H1 (cell line): ENCODE measurements at regions not wholly inside any gene's neighbourhood (a gene's known extent, or its start where the extent isn't known, plus 50 kb on each side); places are given as distances from the start of the nearest gene placed in this dataset.

ENCODE experiments used
- CTCF ChIA-PET: fragments of 300-600 bp; sonication (Branson Sonifier 250); formaldehyde crosslinking; loops from one replicate; lab custom pipeline; 2021; ENCODE audit not compliant: partially characterized antibody; lab: Charles Lee
- POLR2A ChIA-PET: fragments of 300-600 bp; sonication (Branson Sonifier 250); formaldehyde crosslinking; loops from one replicate; lab custom pipeline; 2021; ENCODE audit warnings: inconsistent platforms; ENCODE audit not compliant: partially characterized antibody; lab: Charles Lee
- DNase-seq, 2 experiments: peaks; one replicate each; pipeline versions ENCODE4 v3.0.0 to v3.0.0-alpha.2; 2010 to 2022; ENCODE audit warnings: low spot score in 2 of 2, low read depth in 1 of 2, mixed read lengths in 1 of 2
- FAIRE-seq: peaks from 2 replicates; lab custom pipeline; 2011; peaks lifted over from hg19 to GRCh38; lab: Jason Lieb, UNC
- H2AFZ ChIP-seq: 2 replicates; pipeline ENCODE4 v1.8.1; 2012; ENCODE audit warnings: low read length, inconsistent platforms
- H2AK5ac ChIP-seq: 2 replicates; pipeline ENCODE4 v1.6.1; 2013; ENCODE audit warnings: low read depth, low read length
- H2BK120ac ChIP-seq: replicated peaks from 2 replicates; pipeline ENCODE3; 2013; ENCODE audit warnings: low read depth, low read length, inconsistent platforms
- H2BK12ac ChIP-seq: 2 replicates; pipeline ENCODE4 v1.6.1; 2013; ENCODE audit warnings: low read depth, low read length
- H2BK15ac ChIP-seq: 2 replicates; pipeline ENCODE4 v1.6.1; 2013; ENCODE audit warnings: low read length
- H2BK20ac ChIP-seq: 2 replicates; pipeline ENCODE4 v1.6.1; 2013; ENCODE audit warnings: low read length
- H2BK5ac ChIP-seq: 2 replicates; pipeline ENCODE4 v1.6.1; 2013; ENCODE audit warnings: low read depth, low read length
- H3K14ac ChIP-seq: 2 replicates; pipeline ENCODE4 v1.6.1; 2013; ENCODE audit warnings: inconsistent platforms; ENCODE audit not compliant: insufficient read length
- H3K18ac ChIP-seq: 2 replicates; pipeline ENCODE4 v1.6.1; 2013; ENCODE audit warnings: low read length; ENCODE audit errors: extremely low read depth
- H3K23ac ChIP-seq: 2 replicates; pipeline ENCODE4 v1.6.1; 2013; ENCODE audit warnings: inconsistent platforms; ENCODE audit not compliant: insufficient read length
- H3K23me2 ChIP-seq: 2 replicates; pipeline ENCODE4 v1.6.1; 2013; ENCODE audit warnings: low read depth, low read length
- H3K27ac ChIP-seq: 2 replicates; pipeline ENCODE4 v1.6.1; 2011; ENCODE audit warnings: low read depth, low read length, inconsistent platforms
- H3K27me3 ChIP-seq, 4 experiments: replicated peaks in 1 of 4; 1 replicate in 1 of 4; 2 replicates in 3 of 4; pipeline versions ENCODE4 v1.6.1 to v1.8.1; 2011 to 2013; ENCODE audit warnings: low read length in 3 of 4, mild to moderate bottlenecking in 3 of 4, inconsistent platforms in 2 of 4, mixed read lengths in 2 of 4, moderate library complexity in 1 of 4; ENCODE audit not compliant: control insufficient read depth in 3 of 4, insufficient read depth in 3 of 4; ENCODE audit errors: extremely low read depth in 1 of 4
- H3K36me3 ChIP-seq, 4 experiments: 2 replicates each; pipeline versions ENCODE4 v1.6.1 to v1.8.1; 2011 to 2013; ENCODE audit warnings: mild to moderate bottlenecking in 4 of 4, low read length in 3 of 4, moderate library complexity in 2 of 4, control low read depth in 1 of 4, inconsistent platforms in 1 of 4; ENCODE audit not compliant: insufficient read depth in 4 of 4, control insufficient read depth in 2 of 4
- H3K4ac ChIP-seq: replicated peaks from 2 replicates; pipeline ENCODE3; 2013; ENCODE audit warnings: low read length, low read depth, mixed read lengths, inconsistent platforms; ENCODE audit not compliant: insufficient read length
- H3K4me1 ChIP-seq, 4 experiments: replicated peaks in 1 of 4; 1 replicate in 1 of 4; 2 replicates in 3 of 4; pipeline versions ENCODE4 v1.6.1 to v1.8.1; 2011 to 2013; ENCODE audit warnings: low read length in 3 of 4, inconsistent platforms in 2 of 4, mixed read lengths in 1 of 4; ENCODE audit not compliant: insufficient read depth in 4 of 4, control insufficient read depth in 3 of 4
- H3K4me2 ChIP-seq, 2 experiments: 2 replicates each; pipeline versions ENCODE4 v1.6.1 to v1.8.1; 2011 to 2013; ENCODE audit warnings: low read depth in 2 of 2, low read length in 2 of 2, control low read depth in 1 of 2, inconsistent platforms in 1 of 2, mild to moderate bottlenecking in 1 of 2; ENCODE audit not compliant: insufficient read depth in 1 of 2
- H3K4me3 ChIP-seq, 4 experiments: fragments of 200-600, 300-600 bp in 1 of 4; sonication (generic), shearing (Covaris generic), sonication (Bioruptor Twin) in 1 of 4; 2 replicates each; pipeline versions ENCODE4 v1.5.1 to v1.8.1; 2011 to 2016; ENCODE audit warnings: low read length in 4 of 4, low read depth in 3 of 4, control low read depth in 2 of 4, inconsistent platforms in 2 of 4, mild to moderate bottlenecking in 2 of 4, mixed read lengths in 1 of 4, moderate library complexity in 1 of 4; ENCODE audit not compliant: insufficient read depth in 2 of 4; ENCODE audit errors: extremely low read depth in 1 of 4
- H3K56ac ChIP-seq: replicated peaks from 2 replicates; pipeline ENCODE3; 2013; ENCODE audit warnings: low read depth, mild to moderate bottlenecking, mixed read lengths, low read length, inconsistent platforms; ENCODE audit not compliant: insufficient read length
- H3K79me1 ChIP-seq: 2 replicates; pipeline ENCODE4 v1.6.1; 2013; ENCODE audit warnings: low read depth, low read length, control low read depth
- H3K79me2 ChIP-seq, 2 experiments: 2 replicates each; pipeline versions ENCODE4 v1.6.1 to v1.8.1; 2012 to 2013; ENCODE audit warnings: low read length in 2 of 2, mild to moderate bottlenecking in 2 of 2, inconsistent platforms in 1 of 2; ENCODE audit not compliant: insufficient read depth in 2 of 2, control insufficient read depth in 1 of 2
- H3K9ac ChIP-seq, 4 experiments: replicated peaks in 1 of 4; 1 replicate in 1 of 4; 2 replicates in 3 of 4; pipeline versions ENCODE4 v1.6.1 to v1.8.1; 2011 to 2013; ENCODE audit warnings: low read depth in 3 of 4, low read length in 3 of 4, control low read depth in 2 of 4, mild to moderate bottlenecking in 2 of 4, moderate library complexity in 2 of 4, inconsistent platforms in 1 of 4; ENCODE audit errors: extremely low read depth in 1 of 4
- H3K9me3 ChIP-seq, 2 experiments: 2 replicates each; pipeline versions ENCODE4 v1.6.1 to v1.8.1; 2012 to 2013; ENCODE audit warnings: mild to moderate bottlenecking in 2 of 2, moderate library complexity in 2 of 2, control low read depth in 1 of 2, inconsistent platforms in 1 of 2, low read depth in 1 of 2, low read length in 1 of 2, mixed read lengths in 1 of 2; ENCODE audit not compliant: insufficient read depth in 2 of 2
- H4K20me1 ChIP-seq, 2 experiments: replicated peaks in 1 of 2; 2 replicates each; pipeline versions ENCODE3 to v1.8.1; 2011 to 2013; ENCODE audit warnings: inconsistent platforms in 2 of 2, low read length in 2 of 2, mild to moderate bottlenecking in 1 of 2; ENCODE audit not compliant: insufficient read depth in 2 of 2, control insufficient read depth in 1 of 2
- H4K5ac ChIP-seq: 2 replicates; pipeline ENCODE4 v1.6.1; 2013; ENCODE audit warnings: low read length, low read depth, mixed read lengths, inconsistent platforms; ENCODE audit not compliant: insufficient read length
- H4K8ac ChIP-seq: 2 replicates; pipeline ENCODE4 v1.8.0; 2013; ENCODE audit warnings: mild to moderate bottlenecking, moderate library complexity, low read length, inconsistent platforms; ENCODE audit not compliant: insufficient read depth; ENCODE audit errors: extremely low read depth
- H4K91ac ChIP-seq: replicated peaks from 2 replicates; pipeline ENCODE3; 2013; ENCODE audit warnings: low read length, mixed read lengths, inconsistent platforms; ENCODE audit not compliant: insufficient read length
- ASH2L ChIP-seq: fragments of 200-600, 300-600 bp; sonication (generic); IDR thresholded peaks from one replicate; pipeline ENCODE4 v1.7.1; 2017; ENCODE audit warnings: low read length
- ATF2 ChIP-seq: IDR thresholded peaks from 2 replicates; pipeline ENCODE4 v1.6.1; 2012; ENCODE audit warnings: low read length, inconsistent platforms
- CBX8 ChIP-seq: fragments of 300-800, 300-1000 bp; sonication (generic); IDR thresholded peaks from 2 replicates; pipeline ENCODE4 v1.7.1; 2016; ENCODE audit warnings: low read depth, low read length, borderline replicate concordance
- CHD2 ChIP-seq: IDR thresholded peaks from 2 replicates; pipeline ENCODE4 v1.6.1; 2012; ENCODE audit warnings: low read length, improper control_type of control experiment
- CTBP2 ChIP-seq: IDR thresholded peaks from 2 replicates; pipeline ENCODE4 v1.7.0; 2011; ENCODE audit warnings: borderline replicate concordance, mild to moderate bottlenecking, moderate library complexity, mixed read lengths, low read length; ENCODE audit not compliant: insufficient read depth, insufficient read length
- EGR1 ChIP-seq: IDR thresholded peaks from 2 replicates; pipeline ENCODE4 v1.6.1; 2011; ENCODE audit warnings: low read depth, low read length, borderline replicate concordance
- HDAC2 ChIP-seq, 2 experiments: fragments of 300-600 bp in 1 of 2; sonication (generic) in 1 of 2; IDR thresholded peaks; 2 replicates each; pipeline ENCODE4 v1.6.1; 2011 to 2012; ENCODE audit warnings: low read depth in 2 of 2, low read length in 2 of 2, mild to moderate bottlenecking in 2 of 2, moderate library complexity in 2 of 2, borderline replicate concordance in 1 of 2, inconsistent platforms in 1 of 2
- JUN ChIP-seq: IDR thresholded peaks from 2 replicates; pipeline ENCODE4 v1.6.1; 2011; ENCODE audit warnings: low read depth, mild to moderate bottlenecking, improper control_type of control experiment, low read length
- JUND ChIP-seq: IDR thresholded peaks from 2 replicates; pipeline ENCODE4 v1.6.1; 2011; ENCODE audit warnings: mild to moderate bottlenecking, improper control_type of control experiment, low read length
- KDM5A ChIP-seq: fragments of 200-600 bp; IDR thresholded peaks from 2 replicates; pipeline ENCODE4 v1.7.1; 2012; ENCODE audit warnings: mild to moderate bottlenecking, low read length, inconsistent platforms, mixed read lengths
- MAFK ChIP-seq: IDR thresholded peaks from 2 replicates; pipeline ENCODE4 v1.6.1; 2012; ENCODE audit warnings: low read depth, mild to moderate bottlenecking, improper control_type of control experiment, low read length
- SP2 ChIP-seq: IDR thresholded peaks from 2 replicates; pipeline ENCODE4 v1.6.1; 2012; ENCODE audit warnings: mild to moderate bottlenecking, low read length, inconsistent platforms
- SRF ChIP-seq: IDR thresholded peaks from 2 replicates; pipeline ENCODE4 v1.6.1; 2011; ENCODE audit warnings: mild to moderate bottlenecking, low read depth, low read length, moderate library complexity
- TEAD4 ChIP-seq: IDR thresholded peaks from 2 replicates; pipeline ENCODE4 v1.6.1; 2012; ENCODE audit warnings: low read depth, low read length, inconsistent platforms, mixed read lengths
- ZNF274 ChIP-seq: IDR thresholded peaks from 2 replicates; pipeline ENCODE4 v1.7.0; 2012; ENCODE audit warnings: low read length, borderline replicate concordance; ENCODE audit errors: extremely low read depth

DNA sequence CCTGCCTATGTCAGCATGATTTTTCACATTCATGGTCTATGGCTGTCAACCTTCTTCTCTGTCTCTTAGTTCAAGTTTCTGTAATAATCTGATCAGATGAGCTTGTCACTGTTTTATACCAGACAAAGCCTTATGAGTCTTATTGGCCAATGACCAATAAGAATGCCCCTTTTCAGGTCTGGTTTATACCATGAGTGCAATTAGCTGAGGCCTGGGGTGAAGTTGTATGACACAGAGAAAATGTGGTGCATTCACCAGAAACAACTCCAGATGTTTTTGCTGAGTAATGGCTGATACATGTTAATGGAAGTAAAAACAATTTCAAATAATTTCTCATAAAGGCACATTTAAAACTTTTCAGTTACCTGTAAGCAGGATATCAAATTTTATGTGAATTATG is 218.6 kb upstream of the CDH8 start:
- Histone ChIP-seq H3K36me3 (no peaks in the 10 kb centered on the region), H3K4ac (no peak overlapping the region), H4K20me1 (no peaks in the 10 kb centered on the region), H3K23me2 (no peaks in the 10 kb centered on the region), H3K9me3 (no peaks in the 10 kb centered on the region), H3K27ac (no peak overlapping the region), H3K4me3 (no peak overlapping the region), H3K9ac (no peak overlapping the region), H3K79me1 (no peaks in the 10 kb centered on the region), H4K91ac (no peak overlapping the region), H2BK5ac (no peak overlapping the region), H4K8ac (no peak overlapping the region), H3K56ac (no peak overlapping the region), H2BK15ac (no peak overlapping the region), H3K14ac (no peak overlapping the region), H2AFZ (no peak overlapping the region), H2BK120ac (no peak overlapping the region), H3K4me2 (no peak overlapping the region), H3K18ac (no peak overlapping the region), H3K23ac (no peak overlapping the region), H2AK5ac (no peak overlapping the region), H3K79me2 (no peaks in the 10 kb centered on the region), H2BK12ac (no peak overlapping the region), H3K4me1 (peaks cover 0 to 7% (median under 1%) of the 10 kb centered on the region in 4 experiments; a peak in 3 of 7 replicates), H2BK20ac (no peak overlapping the region), H3K27me3 (no peaks in the 10 kb centered on the region; a peak in 1 of 7 replicates), H4K5ac (no peak overlapping the region)
- CTCF ChIA-PET, result interaction anchor here (0.9 to 4.6 kb wide), 9 partner anchors 8 to 112 kb away, joined by 3 to 39 read pairs (median 7); no protein-coding TSS in a partner anchor
- FAIRE-seq, result no peak
- POLR2A ChIA-PET, result no interaction called here
- DNase-seq, result no peak
- TF ChIP-seq HDAC2 (IDR thresholded peaks at IDR 0.05; ENCODE audit: borderline replicate concordance in 1 of 2, low read depth in 2 of 2, low read length in 2 of 2), result no peak
- no peak for TF ChIP-seq ZNF274
- TF ChIP-seq EGR1, result no peak
- no peak for TF ChIP-seq SP2
- no peak for TF ChIP-seq JUND
- no peak for TF ChIP-seq MAFK
- TF ChIP-seq SRF, result no peak
- no peak for TF ChIP-seq ATF2
- TF ChIP-seq ASH2L, result no peak
- no peak for TF ChIP-seq KDM5A
- no peak for TF ChIP-seq CBX8
- TF ChIP-seq CTBP2, result no peak
- TF ChIP-seq TEAD4, result no peak
- no peak for TF ChIP-seq JUN
- no peak for TF ChIP-seq CHD2
